ENCODE measurements at regions not wholly inside any gene's neighbourhood (a gene's known extent, or its start where the extent isn't known, plus 50 kb on each side); places are given as distances from the start of the nearest gene placed in this dataset.

DNA sequence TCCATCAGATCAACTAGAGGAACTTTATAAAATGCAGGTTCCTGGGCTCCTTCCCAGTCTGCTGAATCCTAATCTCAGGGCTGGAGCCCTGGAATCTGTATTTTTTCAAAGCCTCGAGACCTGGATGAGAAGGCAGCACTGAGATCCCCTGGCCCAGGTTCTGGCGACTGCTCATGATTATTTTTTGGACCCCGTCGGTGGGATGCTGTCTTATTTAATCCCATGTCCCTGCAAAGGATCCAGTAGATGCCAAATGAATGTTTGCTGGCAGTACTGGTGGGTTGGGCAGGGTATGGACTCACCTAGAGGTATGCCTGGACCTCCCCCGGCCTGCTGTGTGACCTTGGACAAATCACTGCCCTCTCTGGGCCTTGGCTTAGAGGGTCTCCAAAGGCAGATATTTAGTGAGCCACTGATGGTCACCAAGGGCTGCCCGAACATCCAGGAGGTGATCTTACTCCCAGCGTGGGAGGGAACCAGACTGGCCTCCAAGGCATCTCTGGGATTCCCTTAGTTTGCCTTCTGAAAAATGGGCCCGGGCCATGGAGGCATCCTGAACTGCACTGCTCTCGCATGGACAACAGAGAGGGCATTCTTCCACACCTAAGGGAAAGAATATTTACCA is 91.6 kb upstream of the RUNX3 start:
- TF ChIP-seq, protein P1, sequence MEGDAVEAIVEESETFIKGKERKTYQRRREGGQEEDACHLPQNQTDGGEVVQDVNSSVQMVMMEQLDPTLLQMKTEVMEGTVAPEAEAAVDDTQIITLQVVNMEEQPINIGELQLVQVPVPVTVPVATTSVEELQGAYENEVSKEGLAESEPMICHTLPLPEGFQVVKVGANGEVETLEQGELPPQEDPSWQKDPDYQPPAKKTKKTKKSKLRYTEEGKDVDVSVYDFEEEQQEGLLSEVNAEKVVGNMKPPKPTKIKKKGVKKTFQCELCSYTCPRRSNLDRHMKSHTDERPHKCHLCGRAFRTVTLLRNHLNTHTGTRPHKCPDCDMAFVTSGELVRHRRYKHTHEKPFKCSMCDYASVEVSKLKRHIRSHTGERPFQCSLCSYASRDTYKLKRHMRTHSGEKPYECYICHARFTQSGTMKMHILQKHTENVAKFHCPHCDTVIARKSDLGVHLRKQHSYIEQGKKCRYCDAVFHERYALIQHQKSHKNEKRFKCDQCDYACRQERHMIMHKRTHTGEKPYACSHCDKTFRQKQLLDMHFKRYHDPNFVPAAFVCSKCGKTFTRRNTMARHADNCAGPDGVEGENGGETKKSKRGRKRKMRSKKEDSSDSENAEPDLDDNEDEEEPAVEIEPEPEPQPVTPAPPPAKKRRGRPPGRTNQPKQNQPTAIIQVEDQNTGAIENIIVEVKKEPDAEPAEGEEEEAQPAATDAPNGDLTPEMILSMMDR (IDR thresholded peaks at IDR 0.05; ENCODE audit: poor library complexity, severe bottlenecking): no peak
- TF ChIP-seq, protein P2, sequence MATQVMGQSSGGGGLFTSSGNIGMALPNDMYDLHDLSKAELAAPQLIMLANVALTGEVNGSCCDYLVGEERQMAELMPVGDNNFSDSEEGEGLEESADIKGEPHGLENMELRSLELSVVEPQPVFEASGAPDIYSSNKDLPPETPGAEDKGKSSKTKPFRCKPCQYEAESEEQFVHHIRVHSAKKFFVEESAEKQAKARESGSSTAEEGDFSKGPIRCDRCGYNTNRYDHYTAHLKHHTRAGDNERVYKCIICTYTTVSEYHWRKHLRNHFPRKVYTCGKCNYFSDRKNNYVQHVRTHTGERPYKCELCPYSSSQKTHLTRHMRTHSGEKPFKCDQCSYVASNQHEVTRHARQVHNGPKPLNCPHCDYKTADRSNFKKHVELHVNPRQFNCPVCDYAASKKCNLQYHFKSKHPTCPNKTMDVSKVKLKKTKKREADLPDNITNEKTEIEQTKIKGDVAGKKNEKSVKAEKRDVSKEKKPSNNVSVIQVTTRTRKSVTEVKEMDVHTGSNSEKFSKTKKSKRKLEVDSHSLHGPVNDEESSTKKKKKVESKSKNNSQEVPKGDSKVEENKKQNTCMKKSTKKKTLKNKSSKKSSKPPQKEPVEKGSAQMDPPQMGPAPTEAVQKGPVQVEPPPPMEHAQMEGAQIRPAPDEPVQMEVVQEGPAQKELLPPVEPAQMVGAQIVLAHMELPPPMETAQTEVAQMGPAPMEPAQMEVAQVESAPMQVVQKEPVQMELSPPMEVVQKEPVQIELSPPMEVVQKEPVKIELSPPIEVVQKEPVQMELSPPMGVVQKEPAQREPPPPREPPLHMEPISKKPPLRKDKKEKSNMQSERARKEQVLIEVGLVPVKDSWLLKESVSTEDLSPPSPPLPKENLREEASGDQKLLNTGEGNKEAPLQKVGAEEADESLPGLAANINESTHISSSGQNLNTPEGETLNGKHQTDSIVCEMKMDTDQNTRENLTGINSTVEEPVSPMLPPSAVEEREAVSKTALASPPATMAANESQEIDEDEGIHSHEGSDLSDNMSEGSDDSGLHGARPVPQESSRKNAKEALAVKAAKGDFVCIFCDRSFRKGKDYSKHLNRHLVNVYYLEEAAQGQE (IDR thresholded peaks at IDR 0.05; ENCODE audit: borderline replicate concordance): no peak
- no peak for TF ChIP-seq EP300 (conservative IDR thresholded peaks at IDR 0.05; ENCODE audit: poor library complexity, severe bottlenecking)
